Neutrophil (primary cell): ENCODE measurements at regions not wholly inside any gene's neighbourhood (a gene's known extent, or its start where the extent isn't known, plus 50 kb on each side); places are given as distances from the start of the nearest gene placed in this dataset.

Source experiments
- H3K27ac ChIP-seq: fragments of 200-600 bp; sonication (generic); 2 replicates; pipeline ENCODE4 v1.5.1; 2016; ENCODE audit warnings: mild to moderate bottlenecking, moderate library complexity
- H3K27me3 ChIP-seq: fragments of 200-600 bp; sonication (generic); 2 replicates; pipeline ENCODE4 v1.6.0; 2016; ENCODE audit warnings: mild to moderate bottlenecking
- H3K36me3 ChIP-seq: fragments of 200-600 bp; sonication (generic); 2 replicates; pipeline ENCODE4 v1.5.1; 2017
- H3K4me1 ChIP-seq, 2 experiments: fragments of 200-600 bp in 1 of 2; sonication (generic) in 1 of 2; 1 replicate in 1 of 2; 2 replicates in 1 of 2; pipeline versions ENCODE4 v1.5.1 to v1.6.1; 2013 to 2016; ENCODE audit warnings: low read depth in 1 of 2, low read length in 1 of 2, mild to moderate bottlenecking in 1 of 2, moderate library complexity in 1 of 2; ENCODE audit not compliant: control insufficient read depth in 1 of 2, insufficient read depth in 1 of 2
- H3K4me3 ChIP-seq, 2 experiments: fragments of 200-600 bp in 1 of 2; sonication (generic) in 1 of 2; 1 replicate in 1 of 2; 2 replicates in 1 of 2; pipeline ENCODE4 v1.5.1; 2013 to 2016; ENCODE audit warnings: low read depth in 1 of 2, low read length in 1 of 2, mild to moderate bottlenecking in 1 of 2, moderate library complexity in 1 of 2
- H3K9me3 ChIP-seq: fragments of 200-600 bp; sonication (generic); 2 replicates; pipeline ENCODE4 v1.5.1; 2016
- CTCF ChIP-seq: fragments of 200-600 bp; sonication (generic); IDR thresholded peaks from 2 replicates; pipeline ENCODE4 v1.5.1; 2016; ENCODE audit warnings: antibody characterized with exemption

GRCh38 chr18:42340423-42341009, 385.5 kb downstream of the PIK3C3 start:
- H3K27ac ChIP-seq = no peak overlapping the region
- H3K4me1 ChIP-seq = no peaks in the 10 kb centered on the region
- H3K9me3 ChIP-seq = no peaks in the 10 kb centered on the region
- no peaks in the 10 kb centered on the region for H3K27me3 ChIP-seq
- no peak for TF ChIP-seq CTCF
- no peaks in the 10 kb centered on the region for H3K36me3 ChIP-seq
- H3K4me3 ChIP-seq = no peak overlapping the region

- H3K4me1 ChIP-seq = no peaks in the 10 kb centered on the region
- no peak for TF ChIP-seq CTCF
- no peaks in the 10 kb centered on the region for H3K36me3 ChIP-seq
- no peak overlapping the region for H3K27ac ChIP-seq
- no peaks in the 10 kb centered on the region for H3K27me3 ChIP-seq
- H3K4me3 ChIP-seq = no peak overlapping the region
- H3K9me3 ChIP-seq = no peaks in the 10 kb centered on the region
Observed at GRCh38 chr18:42341423-42341822, 386.4 kb downstream of the PIK3C3 start.

- Histone ChIP-seq H3K36me3 (no peaks in the 10 kb centered on the region), H3K27ac (no peak overlapping the region), H3K4me1 (no peaks in the 10 kb centered on the region), H3K27me3 (no peaks in the 10 kb centered on the region), H3K4me3 (no peak overlapping the region), H3K9me3 (no peaks in the 10 kb centered on the region)
- TF ChIP-seq CTCF = no peak
Observed at GRCh38 chr18:42348722-42349121, 393.7 kb downstream of the PIK3C3 start.

GRCh38 chr18:42351455-42351854, 396.4 kb downstream of the PIK3C3 start:
- Histone ChIP-seq H3K27me3 (no peaks in the 10 kb centered on the region), H3K4me1 (no peaks in the 10 kb centered on the region), H3K27ac (no peak overlapping the region), H3K9me3 (no peaks in the 10 kb centered on the region), H3K4me3 (no peak overlapping the region), H3K36me3 (no peaks in the 10 kb centered on the region)
- TF ChIP-seq CTCF = no peak

- H3K9me3 ChIP-seq = no peaks in the 10 kb centered on the region
- no peaks in the 10 kb centered on the region for H3K36me3 ChIP-seq
- H3K4me3 ChIP-seq = no peak overlapping the region
- no peak overlapping the region for H3K27ac ChIP-seq
- TF ChIP-seq CTCF = no peak
- no peaks in the 10 kb centered on the region for H3K27me3 ChIP-seq
- no peaks in the 10 kb centered on the region for H3K4me1 ChIP-seq
Observed at GRCh38 chr18:42360716-42361115, 405.7 kb downstream of the PIK3C3 start.
